22Rv1 (cell line): ENCODE measurements at regions not wholly inside any gene's neighbourhood (a gene's known extent, or its start where the extent isn't known, plus 50 kb on each side); places are given as distances from the start of the nearest gene placed in this dataset.

Experiments used
- ZFX ChIP-seq: fragments of 450-650 bp; IDR thresholded peaks from 2 replicates; pipeline ENCODE4 v1.6.1; 2017; ENCODE audit warnings: antibody characterized with exemption, borderline replicate concordance
- TF ChIP-seq, protein P1 (sequence below): fragments of 450-650 bp; IDR thresholded peaks from 2 replicates; pipeline ENCODE4 v1.5.1; 2017; ENCODE audit warnings: mild to moderate bottlenecking

DNA sequence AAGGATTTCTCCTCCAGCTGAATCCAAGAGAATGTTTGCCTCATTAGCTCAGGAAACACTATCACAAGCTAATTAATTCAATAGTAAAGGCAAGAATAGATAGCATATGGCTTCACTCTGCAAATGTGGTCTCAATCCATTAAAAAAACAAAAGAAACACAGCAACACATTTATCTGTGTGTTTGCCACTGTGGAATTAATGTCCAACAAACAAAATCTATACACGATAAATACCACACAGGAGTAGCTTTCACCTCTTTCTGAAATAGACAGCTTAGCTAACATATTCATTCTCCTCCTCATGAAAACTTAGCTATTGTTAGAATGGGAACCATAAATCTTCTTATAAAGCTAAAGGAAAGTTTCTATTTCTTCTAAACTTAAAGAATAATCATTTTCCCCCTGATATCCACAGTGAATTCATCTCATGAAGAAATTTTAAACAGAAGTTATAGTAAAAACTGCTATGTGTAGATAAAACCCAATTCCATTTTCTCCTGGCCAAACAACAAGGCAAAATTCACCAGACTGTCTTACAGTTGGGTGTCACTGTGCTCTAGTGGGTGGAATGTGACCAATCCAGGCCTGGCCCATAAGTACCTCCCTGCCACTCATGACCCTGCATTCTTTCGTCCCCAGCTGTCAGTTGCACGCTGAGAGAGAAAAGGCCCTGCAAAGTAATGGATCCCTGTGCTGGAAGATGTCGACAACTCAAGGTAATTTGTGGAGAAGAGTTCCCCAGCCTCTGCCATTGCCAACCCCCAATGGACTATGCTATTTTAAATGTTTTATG is 92.9 kb upstream of the NRSN1 start:
- TF ChIP-seq ZFX = no peak
- TF ChIP-seq, protein P1, sequence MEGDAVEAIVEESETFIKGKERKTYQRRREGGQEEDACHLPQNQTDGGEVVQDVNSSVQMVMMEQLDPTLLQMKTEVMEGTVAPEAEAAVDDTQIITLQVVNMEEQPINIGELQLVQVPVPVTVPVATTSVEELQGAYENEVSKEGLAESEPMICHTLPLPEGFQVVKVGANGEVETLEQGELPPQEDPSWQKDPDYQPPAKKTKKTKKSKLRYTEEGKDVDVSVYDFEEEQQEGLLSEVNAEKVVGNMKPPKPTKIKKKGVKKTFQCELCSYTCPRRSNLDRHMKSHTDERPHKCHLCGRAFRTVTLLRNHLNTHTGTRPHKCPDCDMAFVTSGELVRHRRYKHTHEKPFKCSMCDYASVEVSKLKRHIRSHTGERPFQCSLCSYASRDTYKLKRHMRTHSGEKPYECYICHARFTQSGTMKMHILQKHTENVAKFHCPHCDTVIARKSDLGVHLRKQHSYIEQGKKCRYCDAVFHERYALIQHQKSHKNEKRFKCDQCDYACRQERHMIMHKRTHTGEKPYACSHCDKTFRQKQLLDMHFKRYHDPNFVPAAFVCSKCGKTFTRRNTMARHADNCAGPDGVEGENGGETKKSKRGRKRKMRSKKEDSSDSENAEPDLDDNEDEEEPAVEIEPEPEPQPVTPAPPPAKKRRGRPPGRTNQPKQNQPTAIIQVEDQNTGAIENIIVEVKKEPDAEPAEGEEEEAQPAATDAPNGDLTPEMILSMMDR = no peak
